Erythroblast (primary cell): ENCODE measurements at regions not wholly inside any gene's neighbourhood (a gene's known extent, or its start where the extent isn't known, plus 50 kb on each side); places are given as distances from the start of the nearest gene placed in this dataset.

Experiments used
- DNase-seq, 2 experiments: peaks; one replicate each; lab custom pipeline; 2025; lab: John Stamatoyannopoulos, UW
- GATA1 ChIP-seq: IDR thresholded peaks from 2 replicates; pipeline ENCODE4 v1.6.1; 2011; ENCODE audit warnings: low read depth, mild to moderate bottlenecking, control low read depth, low read length, moderate library complexity
- POLR2A ChIP-seq: IDR thresholded peaks from 2 replicates; pipeline ENCODE4 v1.6.1; 2011; ENCODE audit warnings: mild to moderate bottlenecking, low read length

DNA sequence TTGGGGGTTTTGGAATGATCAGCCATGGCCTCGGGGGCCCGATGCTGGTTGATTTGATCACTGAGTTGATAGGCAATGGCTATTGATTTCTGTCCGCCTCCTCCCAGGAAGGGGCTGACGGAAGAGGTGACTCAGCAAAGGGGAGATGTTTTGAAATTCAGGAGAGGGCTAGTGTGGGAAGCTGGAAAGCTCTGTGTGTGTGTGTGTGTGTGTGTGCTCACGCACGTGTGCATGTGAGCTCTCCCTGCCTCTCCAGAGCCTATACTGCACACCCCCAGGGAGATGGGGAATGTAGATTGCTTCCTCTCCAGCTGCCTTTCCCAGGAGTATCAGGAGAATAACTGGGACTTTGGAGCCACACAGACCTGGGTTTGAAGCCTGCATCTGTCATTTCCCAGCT is 184.9 kb upstream of the MYL2 start:
- TF ChIP-seq POLR2A (no peak), GATA1 (no peak)
- DNase-seq = no peak

DNA sequence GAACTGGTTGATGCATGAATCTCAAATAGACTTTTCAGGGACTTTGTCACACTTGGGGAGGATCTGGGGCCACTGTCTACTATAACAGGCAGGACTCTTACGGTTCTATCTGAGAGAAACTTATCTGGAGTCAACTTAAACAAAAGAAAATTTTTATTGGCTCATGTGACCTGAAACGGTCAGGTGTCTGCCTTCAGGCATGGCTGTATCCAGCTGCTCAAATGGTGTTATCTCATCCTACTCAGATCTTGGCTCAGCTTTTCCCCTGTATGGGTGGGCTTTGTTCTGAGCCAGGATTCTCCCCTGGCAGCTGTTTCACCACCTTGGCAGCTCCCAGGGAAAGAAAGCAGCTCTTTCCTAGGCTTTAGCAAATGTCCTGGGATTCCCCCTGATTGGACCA is 183.2 kb upstream of the MYL2 start:
- no peak for TF ChIP-seq POLR2A
- no peak for TF ChIP-seq GATA1
- DNase-seq = no peak

DNA sequence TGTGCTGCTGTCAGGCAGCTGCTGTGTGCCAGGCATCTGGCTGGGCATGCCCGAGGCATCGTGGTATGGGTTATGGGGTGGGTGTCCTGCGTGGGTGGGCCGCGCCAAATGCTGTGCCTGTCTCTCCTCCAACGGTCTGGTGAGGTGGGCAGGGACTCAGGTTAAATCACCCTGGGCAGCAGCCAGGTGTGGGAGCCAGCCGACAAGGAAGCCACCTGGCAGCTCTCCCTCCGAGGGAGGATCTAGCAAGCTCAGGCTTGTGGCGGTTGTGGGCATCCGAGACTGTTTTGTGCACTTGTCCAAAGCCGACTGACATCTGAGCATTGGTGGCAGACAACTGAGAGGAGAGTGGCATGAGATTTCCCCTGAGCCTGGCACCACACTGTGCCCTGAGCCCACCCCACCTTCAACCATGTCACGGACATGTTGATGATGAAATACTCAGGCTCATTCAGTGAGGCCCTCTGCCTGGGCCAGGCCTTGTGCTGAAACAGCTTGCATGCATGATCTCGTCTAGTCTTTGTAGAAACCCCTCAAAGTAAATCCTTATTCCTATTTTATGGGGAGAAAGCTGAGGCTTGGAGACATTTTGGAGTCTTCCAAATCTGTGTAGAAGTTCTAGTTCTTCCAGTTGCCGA is 181.8 kb upstream of the MYL2 start:
- TF ChIP-seq POLR2A = no peak
- TF ChIP-seq GATA1 = no peak
- no peak for DNase-seq

GRCh38 chr12:111101003-111101402 is 180.6 kb upstream of the MYL2 start:
- TF ChIP-seq GATA1 (no peak), POLR2A (no peak)
- DNase-seq = no peak

GRCh38 chr12:111100554-111100953 is 180.2 kb upstream of the MYL2 start:
- TF ChIP-seq POLR2A (no peak), GATA1 (no peak)
- no peak for DNase-seq

DNA sequence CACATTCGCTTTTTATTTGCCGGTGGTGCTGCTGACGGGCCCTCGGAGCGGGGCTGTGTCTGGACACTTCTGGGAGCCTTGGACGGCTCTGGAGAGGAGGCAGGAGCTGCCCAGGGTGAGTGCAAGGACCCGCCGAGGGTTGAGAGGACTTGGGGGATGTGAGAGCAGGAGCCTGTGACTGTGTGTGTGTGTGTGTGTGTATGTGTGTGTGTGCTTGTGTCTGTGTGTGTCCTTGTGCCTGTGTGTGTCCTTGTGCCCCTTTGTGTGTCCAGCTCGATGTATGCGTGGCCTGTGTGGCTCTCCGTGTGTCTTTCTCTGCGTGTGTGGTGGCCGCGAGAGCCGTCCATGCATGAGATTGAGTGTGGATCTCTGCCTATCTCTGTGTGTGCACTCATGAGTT is 179.6 kb upstream of the MYL2 start:
- TF ChIP-seq POLR2A (no peak), GATA1 (no peak)

DNA sequence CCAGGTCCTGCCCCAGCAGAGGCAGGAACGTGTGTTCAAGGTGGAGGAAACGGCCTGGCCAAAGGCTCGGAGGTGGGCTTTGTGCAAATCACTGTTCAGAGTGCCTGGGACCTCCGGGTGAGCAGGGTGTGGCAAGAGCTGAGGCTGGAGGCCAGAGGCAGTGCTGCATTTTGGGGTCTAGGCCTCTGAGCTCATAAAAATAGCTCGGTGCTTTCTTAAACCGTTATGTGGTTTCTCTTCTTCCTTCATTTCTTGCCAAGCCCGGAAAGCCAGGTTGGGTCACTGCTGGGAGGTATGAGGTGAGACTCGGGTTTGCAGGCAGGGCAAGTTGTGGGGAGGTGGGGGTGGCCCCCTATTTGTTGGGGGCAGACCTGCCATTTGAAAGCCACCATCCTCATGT is 178.8 kb upstream of the MYL2 start:
- TF ChIP-seq GATA1 (no peak), POLR2A (no peak)
- no peak for DNase-seq

More for the DNA sequence above, 179.6 kb upstream of the MYL2 start:
- no peak for DNase-seq

- TF ChIP-seq GATA1 (no peak), POLR2A (no peak)
- no peak for DNase-seq
These were observed 174.0 kb upstream of the MYL2 start for GRCh38 chr12:111094157-111095010.

- TF ChIP-seq GATA1 = no peak
- TF ChIP-seq POLR2A = no peak
- DNase-seq = no peak
These were observed 173.2 kb upstream of the MYL2 start for GRCh38 chr12:111093428-111094142.

- DNase-seq = no peak
- TF ChIP-seq POLR2A = no peak
- no peak for TF ChIP-seq GATA1
These were observed 170.7 kb upstream of the MYL2 start for GRCh38 chr12:111091051-111091450.

DNA sequence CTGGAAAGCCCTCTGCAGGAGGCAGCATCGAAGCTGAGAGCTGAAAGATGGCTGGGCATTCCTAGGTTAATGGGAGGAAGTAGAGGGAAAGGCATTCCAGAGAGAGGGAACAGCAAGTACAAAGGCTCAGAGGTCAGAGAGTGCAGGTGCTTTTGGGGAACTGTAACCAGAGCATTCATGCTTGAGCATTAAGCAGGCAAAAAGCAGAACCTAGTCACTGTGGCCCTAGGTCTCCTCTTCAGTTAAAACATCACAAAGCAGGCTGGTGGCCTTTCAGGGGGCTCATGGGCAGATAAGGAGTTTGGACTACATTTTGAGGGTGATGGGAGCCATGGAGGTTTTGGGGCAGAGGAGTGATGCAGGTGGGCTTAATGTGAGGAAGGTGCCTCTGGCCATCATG is 169.2 kb upstream of the MYL2 start:
- no peak for TF ChIP-seq POLR2A
- DNase-seq = no peak

GRCh38 chr12:111088409-111088808 is 168.0 kb upstream of the MYL2 start:
- no peak for TF ChIP-seq POLR2A
- TF ChIP-seq GATA1 = no peak
- DNase-seq = no peak

GRCh38 chr12:111086947-111087700 is 166.7 kb upstream of the MYL2 start:
- TF ChIP-seq POLR2A = no peak
- TF ChIP-seq GATA1 = no peak
- DNase-seq = no peak
